Smooth muscle cell (in vitro differentiated cells): ENCODE measurements at regions not wholly inside any gene's neighbourhood (a gene's known extent, or its start where the extent isn't known, plus 50 kb on each side); places are given as distances from the start of the nearest gene placed in this dataset.

ENCODE experiments used
- DNase-seq: peaks from one replicate; lab custom pipeline; 2025; ENCODE audit not compliant: unreplicated experiment; lab: John Stamatoyannopoulos, UW
- H2AFZ ChIP-seq: fragments of 200-600 bp; sonication (generic); 2 replicates; pipeline ENCODE4 v1.6.0; 2016; ENCODE audit warnings: antibody characterized with exemption, low read depth, mild to moderate bottlenecking
- H3F3A ChIP-seq: fragments of 200-600 bp; sonication (generic); 2 replicates; pipeline ENCODE4 v1.6.0; 2017; ENCODE audit warnings: antibody characterized with exemption, low read depth
- H3K27ac ChIP-seq: fragments of 200-600 bp; sonication (generic); 2 replicates; pipeline ENCODE4 v1.5.1; 2016; ENCODE audit warnings: low read depth, mild to moderate bottlenecking
- H3K27me3 ChIP-seq: fragments of 200-600 bp; sonication (generic); 2 replicates; pipeline ENCODE4 v1.6.1; 2016; ENCODE audit warnings: low read depth, mild to moderate bottlenecking
- H3K36me3 ChIP-seq: fragments of 200-600 bp; sonication (generic); 2 replicates; pipeline ENCODE4 v1.5.1; 2016; ENCODE audit warnings: low read depth
- H3K4me1 ChIP-seq: fragments of 200-600 bp; sonication (generic); 2 replicates; pipeline ENCODE4 v1.5.1; 2016; ENCODE audit warnings: low read depth
- H3K4me2 ChIP-seq: fragments of 200-600 bp; sonication (generic); 2 replicates; pipeline ENCODE4 v1.6.0; 2016; ENCODE audit warnings: mild to moderate bottlenecking
- H3K4me3 ChIP-seq: fragments of 200-600 bp; sonication (generic); 2 replicates; pipeline ENCODE4 v1.5.1; 2016; ENCODE audit warnings: mild to moderate bottlenecking
- H3K79me2 ChIP-seq: fragments of 200-600 bp; sonication (generic); 2 replicates; pipeline ENCODE4 v1.6.0; 2016; ENCODE audit warnings: low read depth, mild to moderate bottlenecking
- H3K9ac ChIP-seq: fragments of 200-600 bp; sonication (generic); 2 replicates; pipeline ENCODE4 v1.6.0; 2016; ENCODE audit warnings: low read depth
- H3K9me3 ChIP-seq: fragments of 200-600 bp; sonication (generic); replicated peaks from 2 replicates; pipeline ENCODE4 v1.5.1; 2016; ENCODE audit warnings: low read depth
- H4K20me1 ChIP-seq: fragments of 200-600 bp; sonication (generic); 2 replicates; pipeline ENCODE4 v1.6.0; 2016; ENCODE audit warnings: low read depth
- whole genome bisulfite sequencing: methylation state at CpG from one replicate; pipeline ENCODE4 v1.1.7; 2016; ENCODE audit warnings: low lambda C conversion rate; 5-methylcytosine and 5-hydroxymethylcytosine counted together
- TF ChIP-seq, protein P1 (sequence below): fragments of 200-600 bp; sonication (generic); IDR thresholded peaks from 2 replicates; pipeline ENCODE4 v1.5.1; 2017; ENCODE audit warnings: borderline replicate concordance, mild to moderate bottlenecking, antibody characterized with exemption; ENCODE audit not compliant: insufficient read depth, poor library complexity, severe bottlenecking

DNA sequence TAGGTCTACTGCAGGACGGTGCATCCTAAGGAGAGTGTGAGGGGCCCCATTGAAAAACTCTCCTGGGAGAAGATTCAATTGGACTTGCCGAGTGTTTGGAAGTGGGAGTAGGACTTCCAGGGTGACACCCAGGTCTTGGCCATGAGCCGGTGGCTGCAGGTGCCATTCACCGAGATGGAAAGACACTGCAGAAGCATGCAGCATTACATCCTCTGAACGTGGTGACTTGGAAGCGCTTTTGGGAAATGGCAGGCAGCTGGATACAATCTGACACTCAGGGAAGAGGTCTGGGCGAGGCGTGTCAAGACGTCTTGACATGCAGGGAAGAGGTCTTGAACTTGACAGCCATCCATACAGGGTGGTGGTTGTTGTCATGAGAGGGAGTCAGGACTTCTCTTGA is 126.9 kb downstream of the PAPOLA start:
- H3K9me3 ChIP-seq: no peaks in the 10 kb centered on the region
- no peaks in the 10 kb centered on the region for H3K4me1 ChIP-seq
- no peak for DNase-seq
- no peak overlapping the region for H3K27ac ChIP-seq
- H3K27me3 ChIP-seq: peaks cover 10% of the 10 kb centered on the region
- H4K20me1 ChIP-seq: no peaks in the 10 kb centered on the region
- H2AFZ ChIP-seq: no peak overlapping the region
- no peak overlapping the region for H3K4me2 ChIP-seq
- H3K4me3 ChIP-seq: no peak overlapping the region
- 92% methylated on average over 9 of the region's 9 CpGs for WGBS
- H3K79me2 ChIP-seq: no peaks in the 10 kb centered on the region
- no peak overlapping the region for H3K9ac ChIP-seq
- H3K36me3 ChIP-seq: no peaks in the 10 kb centered on the region
- TF ChIP-seq, protein P1, sequence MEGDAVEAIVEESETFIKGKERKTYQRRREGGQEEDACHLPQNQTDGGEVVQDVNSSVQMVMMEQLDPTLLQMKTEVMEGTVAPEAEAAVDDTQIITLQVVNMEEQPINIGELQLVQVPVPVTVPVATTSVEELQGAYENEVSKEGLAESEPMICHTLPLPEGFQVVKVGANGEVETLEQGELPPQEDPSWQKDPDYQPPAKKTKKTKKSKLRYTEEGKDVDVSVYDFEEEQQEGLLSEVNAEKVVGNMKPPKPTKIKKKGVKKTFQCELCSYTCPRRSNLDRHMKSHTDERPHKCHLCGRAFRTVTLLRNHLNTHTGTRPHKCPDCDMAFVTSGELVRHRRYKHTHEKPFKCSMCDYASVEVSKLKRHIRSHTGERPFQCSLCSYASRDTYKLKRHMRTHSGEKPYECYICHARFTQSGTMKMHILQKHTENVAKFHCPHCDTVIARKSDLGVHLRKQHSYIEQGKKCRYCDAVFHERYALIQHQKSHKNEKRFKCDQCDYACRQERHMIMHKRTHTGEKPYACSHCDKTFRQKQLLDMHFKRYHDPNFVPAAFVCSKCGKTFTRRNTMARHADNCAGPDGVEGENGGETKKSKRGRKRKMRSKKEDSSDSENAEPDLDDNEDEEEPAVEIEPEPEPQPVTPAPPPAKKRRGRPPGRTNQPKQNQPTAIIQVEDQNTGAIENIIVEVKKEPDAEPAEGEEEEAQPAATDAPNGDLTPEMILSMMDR: no peak
- H3F3A ChIP-seq: no peaks in the 10 kb centered on the region

- TF ChIP-seq, protein P1: no peak
These were observed 127.5 kb downstream of the PAPOLA start for GRCh38 chr14:96629558-96630222.

DNA sequence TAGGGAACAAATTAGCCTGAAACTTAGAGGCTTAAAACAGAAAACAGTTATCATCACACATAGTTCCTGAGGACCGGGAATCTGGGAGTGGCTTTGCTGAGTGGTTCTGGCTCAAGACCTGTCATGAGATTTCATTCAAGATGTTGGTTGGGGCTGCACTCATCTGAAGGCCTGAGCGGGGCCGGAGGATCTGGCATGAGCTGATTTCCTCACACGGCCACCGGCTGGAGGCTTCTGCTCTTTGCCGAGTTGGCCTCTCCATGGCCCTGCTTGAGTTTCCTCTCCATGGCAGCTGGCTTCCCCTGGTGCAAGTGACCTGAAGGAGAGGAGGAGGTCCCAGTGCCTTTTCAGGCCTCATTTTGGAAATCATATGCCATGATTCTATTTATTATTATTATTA is 128.1 kb downstream of the PAPOLA start:
- DNase-seq: no peak
- H3K4me1 ChIP-seq: no peaks in the 10 kb centered on the region
- H4K20me1 ChIP-seq: no peaks in the 10 kb centered on the region
- H3K4me2 ChIP-seq: no peak overlapping the region
- H3K27me3 ChIP-seq: peaks cover 10% of the 10 kb centered on the region
- no peaks in the 10 kb centered on the region for H3K79me2 ChIP-seq
- 94% methylated on average over 6 of the region's 6 CpGs for WGBS
- no peak overlapping the region for H3K4me3 ChIP-seq
- no peak overlapping the region for H2AFZ ChIP-seq
- no peak overlapping the region for H3K27ac ChIP-seq
- H3K36me3 ChIP-seq: no peaks in the 10 kb centered on the region
- H3K9ac ChIP-seq: no peak overlapping the region
- H3K9me3 ChIP-seq: no peaks in the 10 kb centered on the region
- TF ChIP-seq, protein P1: no peak
- no peaks in the 10 kb centered on the region for H3F3A ChIP-seq

More at GRCh38 chr14:96629558-96630222, 127.5 kb downstream of the PAPOLA start:
- Histone ChIP-seq H4K20me1 (no peaks in the 10 kb centered on the region), H3K4me1 (no peaks in the 10 kb centered on the region), H3K9ac (no peak overlapping the region), H3K4me2 (no peak overlapping the region), H3K79me2 (no peaks in the 10 kb centered on the region), H3K27ac (no peak overlapping the region), H2AFZ (no peak overlapping the region), H3F3A (no peaks in the 10 kb centered on the region), H3K27me3 (peaks cover 10% of the 10 kb centered on the region), H3K9me3 (no peaks in the 10 kb centered on the region), H3K36me3 (no peaks in the 10 kb centered on the region), H3K4me3 (no peak overlapping the region)
- 71% methylated on average over 4 of the region's 4 CpGs for WGBS
- no peak for DNase-seq

DNA sequence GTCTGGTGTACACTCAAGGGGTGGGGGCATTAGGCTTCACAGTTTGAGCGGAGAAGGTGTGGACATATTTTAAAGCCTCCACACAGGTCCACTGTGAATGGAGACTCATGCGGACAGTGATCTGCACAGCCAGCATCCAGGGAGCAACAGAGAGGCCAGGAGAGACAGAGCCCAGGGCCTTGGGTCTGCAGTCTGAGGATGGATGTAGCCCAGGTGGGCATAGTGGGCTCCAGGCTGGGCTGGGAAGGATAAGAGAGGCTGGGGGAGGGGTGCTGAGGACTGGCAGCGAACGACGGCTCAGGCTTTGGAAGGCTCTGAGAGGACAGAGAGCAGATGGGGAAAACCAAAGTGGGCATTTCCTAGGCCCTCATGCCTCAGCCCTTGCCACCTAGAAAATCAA is 128.8 kb downstream of the PAPOLA start:
- Histone ChIP-seq H3K4me2 (no peak overlapping the region), H3K27ac (no peak overlapping the region), H3K27me3 (peaks cover 10% of the 10 kb centered on the region), H4K20me1 (no peaks in the 10 kb centered on the region), H3K36me3 (no peaks in the 10 kb centered on the region), H2AFZ (no peak overlapping the region), H3K4me1 (no peaks in the 10 kb centered on the region), H3K79me2 (no peaks in the 10 kb centered on the region), H3F3A (no peaks in the 10 kb centered on the region), H3K9me3 (no peaks in the 10 kb centered on the region), H3K9ac (no peak overlapping the region), H3K4me3 (no peak overlapping the region)
- WGBS: 95% methylated on average over 5 of the region's 5 CpGs
- no peak for DNase-seq
- TF ChIP-seq, protein P1: no peak
